ENCODE measurements at regions not wholly inside any gene's neighbourhood (a gene's known extent, or its start where the extent isn't known, plus 50 kb on each side); places are given as distances from the start of the nearest gene placed in this dataset.
"Not testable (repeated sequence)": the region's sequence is repeated elsewhere in the genome, so short reads cannot be mapped to it uniquely, and the experiment has no call there.

GRCh38 chr15:24260854-24261253 lies 414.7 kb upstream of the NPAP1 start:
- TF ChIP-seq CTCF (conservative IDR thresholded peaks at IDR 0.05); ZFX (IDR thresholded peaks at IDR 0.05): not testable (repeated sequence)
